ENCODE measurements at regions not wholly inside any gene's neighbourhood (a gene's known extent, or its start where the extent isn't known, plus 50 kb on each side); places are given as distances from the start of the nearest gene placed in this dataset.

DNA sequence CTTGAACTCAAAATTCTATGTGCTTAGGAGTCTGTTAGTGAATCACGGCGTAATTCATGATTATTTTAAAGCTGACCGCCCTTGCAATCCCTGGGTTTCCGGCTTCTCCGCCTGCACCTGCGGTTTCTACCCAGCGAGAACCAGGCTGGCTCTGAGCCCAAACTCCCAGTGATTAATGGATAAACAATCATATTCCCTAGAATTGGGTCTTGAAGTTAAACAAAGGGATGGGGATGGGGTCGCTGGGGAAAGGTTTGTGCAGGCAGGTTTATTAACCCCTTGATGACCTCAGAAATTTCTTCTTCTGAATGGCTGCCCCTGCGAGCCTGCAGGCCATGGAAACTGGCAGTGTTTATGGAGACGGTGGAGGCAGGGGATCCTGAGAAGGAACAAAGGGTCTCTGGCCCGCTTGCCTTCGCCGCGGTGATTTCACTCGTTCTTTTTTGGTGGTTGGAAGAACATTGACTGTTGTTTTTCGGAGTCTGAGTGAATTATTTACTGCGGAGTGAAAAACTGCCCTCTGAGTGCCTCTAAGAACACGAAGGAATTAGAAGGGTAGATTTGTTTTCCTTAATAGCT, 1000.3 kb downstream of the BRD1 start (continued):
- TF ChIP-seq, protein P1, sequence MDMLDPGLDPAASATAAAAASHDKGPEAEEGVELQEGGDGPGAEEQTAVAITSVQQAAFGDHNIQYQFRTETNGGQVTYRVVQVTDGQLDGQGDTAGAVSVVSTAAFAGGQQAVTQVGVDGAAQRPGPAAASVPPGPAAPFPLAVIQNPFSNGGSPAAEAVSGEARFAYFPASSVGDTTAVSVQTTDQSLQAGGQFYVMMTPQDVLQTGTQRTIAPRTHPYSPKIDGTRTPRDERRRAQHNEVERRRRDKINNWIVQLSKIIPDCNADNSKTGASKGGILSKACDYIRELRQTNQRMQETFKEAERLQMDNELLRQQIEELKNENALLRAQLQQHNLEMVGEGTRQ (IDR thresholded peaks at IDR 0.05; ENCODE audit: low read depth, low read length) = no peak
- TF ChIP-seq, protein P1 (CRISPR knock-in tag; IDR thresholded peaks at IDR 0.05; ENCODE audit: borderline replicate concordance) = no peak
- TF ChIP-seq ZNF766 (CRISPR knock-in tag; IDR thresholded peaks at IDR 0.05; ENCODE audit: borderline replicate concordance) = no peak
- TF ChIP-seq, protein P2, sequence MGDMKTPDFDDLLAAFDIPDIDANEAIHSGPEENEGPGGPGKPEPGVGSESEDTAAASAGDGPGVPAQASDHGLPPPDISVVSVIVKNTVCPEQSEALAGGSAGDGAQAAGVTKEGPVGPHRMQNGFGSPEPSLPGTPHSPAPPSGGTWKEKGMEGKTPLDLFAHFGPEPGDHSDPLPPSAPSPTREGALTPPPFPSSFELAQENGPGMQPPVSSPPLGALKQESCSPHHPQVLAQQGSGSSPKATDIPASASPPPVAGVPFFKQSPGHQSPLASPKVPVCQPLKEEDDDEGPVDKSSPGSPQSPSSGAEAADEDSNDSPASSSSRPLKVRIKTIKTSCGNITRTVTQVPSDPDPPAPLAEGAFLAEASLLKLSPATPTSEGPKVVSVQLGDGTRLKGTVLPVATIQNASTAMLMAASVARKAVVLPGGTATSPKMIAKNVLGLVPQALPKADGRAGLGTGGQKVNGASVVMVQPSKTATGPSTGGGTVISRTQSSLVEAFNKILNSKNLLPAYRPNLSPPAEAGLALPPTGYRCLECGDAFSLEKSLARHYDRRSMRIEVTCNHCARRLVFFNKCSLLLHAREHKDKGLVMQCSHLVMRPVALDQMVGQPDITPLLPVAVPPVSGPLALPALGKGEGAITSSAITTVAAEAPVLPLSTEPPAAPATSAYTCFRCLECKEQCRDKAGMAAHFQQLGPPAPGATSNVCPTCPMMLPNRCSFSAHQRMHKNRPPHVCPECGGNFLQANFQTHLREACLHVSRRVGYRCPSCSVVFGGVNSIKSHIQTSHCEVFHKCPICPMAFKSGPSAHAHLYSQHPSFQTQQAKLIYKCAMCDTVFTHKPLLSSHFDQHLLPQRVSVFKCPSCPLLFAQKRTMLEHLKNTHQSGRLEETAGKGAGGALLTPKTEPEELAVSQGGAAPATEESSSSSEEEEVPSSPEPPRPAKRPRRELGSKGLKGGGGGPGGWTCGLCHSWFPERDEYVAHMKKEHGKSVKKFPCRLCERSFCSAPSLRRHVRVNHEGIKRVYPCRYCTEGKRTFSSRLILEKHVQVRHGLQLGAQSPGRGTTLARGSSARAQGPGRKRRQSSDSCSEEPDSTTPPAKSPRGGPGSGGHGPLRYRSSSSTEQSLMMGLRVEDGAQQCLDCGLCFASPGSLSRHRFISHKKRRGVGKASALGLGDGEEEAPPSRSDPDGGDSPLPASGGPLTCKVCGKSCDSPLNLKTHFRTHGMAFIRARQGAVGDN (CRISPR knock-in tag; IDR thresholded peaks at IDR 0.05) = no peak
- no peak for TF ChIP-seq ZNF550 (CRISPR knock-in tag; IDR thresholded peaks at IDR 0.05; ENCODE audit: borderline replicate concordance)
- TF ChIP-seq HNRNPL (IDR thresholded peaks at IDR 0.05; ENCODE audit: low read depth, low read length) = no peak
- TF ChIP-seq, protein P3, sequence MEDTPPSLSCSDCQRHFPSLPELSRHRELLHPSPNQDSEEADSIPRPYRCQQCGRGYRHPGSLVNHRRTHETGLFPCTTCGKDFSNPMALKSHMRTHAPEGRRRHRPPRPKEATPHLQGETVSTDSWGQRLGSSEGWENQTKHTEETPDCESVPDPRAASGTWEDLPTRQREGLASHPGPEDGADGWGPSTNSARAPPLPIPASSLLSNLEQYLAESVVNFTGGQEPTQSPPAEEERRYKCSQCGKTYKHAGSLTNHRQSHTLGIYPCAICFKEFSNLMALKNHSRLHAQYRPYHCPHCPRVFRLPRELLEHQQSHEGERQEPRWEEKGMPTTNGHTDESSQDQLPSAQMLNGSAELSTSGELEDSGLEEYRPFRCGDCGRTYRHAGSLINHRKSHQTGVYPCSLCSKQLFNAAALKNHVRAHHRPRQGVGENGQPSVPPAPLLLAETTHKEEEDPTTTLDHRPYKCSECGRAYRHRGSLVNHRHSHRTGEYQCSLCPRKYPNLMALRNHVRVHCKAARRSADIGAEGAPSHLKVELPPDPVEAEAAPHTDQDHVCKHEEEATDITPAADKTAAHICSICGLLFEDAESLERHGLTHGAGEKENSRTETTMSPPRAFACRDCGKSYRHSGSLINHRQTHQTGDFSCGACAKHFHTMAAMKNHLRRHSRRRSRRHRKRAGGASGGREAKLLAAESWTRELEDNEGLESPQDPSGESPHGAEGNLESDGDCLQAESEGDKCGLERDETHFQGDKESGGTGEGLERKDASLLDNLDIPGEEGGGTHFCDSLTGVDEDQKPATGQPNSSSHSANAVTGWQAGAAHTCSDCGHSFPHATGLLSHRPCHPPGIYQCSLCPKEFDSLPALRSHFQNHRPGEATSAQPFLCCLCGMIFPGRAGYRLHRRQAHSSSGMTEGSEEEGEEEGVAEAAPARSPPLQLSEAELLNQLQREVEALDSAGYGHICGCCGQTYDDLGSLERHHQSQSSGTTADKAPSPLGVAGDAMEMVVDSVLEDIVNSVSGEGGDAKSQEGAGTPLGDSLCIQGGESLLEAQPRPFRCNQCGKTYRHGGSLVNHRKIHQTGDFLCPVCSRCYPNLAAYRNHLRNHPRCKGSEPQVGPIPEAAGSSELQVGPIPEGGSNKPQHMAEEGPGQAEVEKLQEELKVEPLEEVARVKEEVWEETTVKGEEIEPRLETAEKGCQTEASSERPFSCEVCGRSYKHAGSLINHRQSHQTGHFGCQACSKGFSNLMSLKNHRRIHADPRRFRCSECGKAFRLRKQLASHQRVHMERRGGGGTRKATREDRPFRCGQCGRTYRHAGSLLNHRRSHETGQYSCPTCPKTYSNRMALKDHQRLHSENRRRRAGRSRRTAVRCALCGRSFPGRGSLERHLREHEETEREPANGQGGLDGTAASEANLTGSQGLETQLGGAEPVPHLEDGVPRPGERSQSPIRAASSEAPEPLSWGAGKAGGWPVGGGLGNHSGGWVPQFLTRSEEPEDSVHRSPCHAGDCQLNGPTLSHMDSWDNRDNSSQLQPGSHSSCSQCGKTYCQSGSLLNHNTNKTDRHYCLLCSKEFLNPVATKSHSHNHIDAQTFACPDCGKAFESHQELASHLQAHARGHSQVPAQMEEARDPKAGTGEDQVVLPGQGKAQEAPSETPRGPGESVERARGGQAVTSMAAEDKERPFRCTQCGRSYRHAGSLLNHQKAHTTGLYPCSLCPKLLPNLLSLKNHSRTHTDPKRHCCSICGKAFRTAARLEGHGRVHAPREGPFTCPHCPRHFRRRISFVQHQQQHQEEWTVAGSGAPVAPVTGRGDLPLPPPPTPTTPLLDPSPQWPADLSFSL (CRISPR knock-in tag; IDR thresholded peaks at IDR 0.05) = no peak

Data from HepG2 (cell line).